PFSK-1 (cell line): ENCODE measurements at regions not wholly inside any gene's neighbourhood (a gene's known extent, or its start where the extent isn't known, plus 50 kb on each side); places are given as distances from the start of the nearest gene placed in this dataset.

Experiments used
- FOXP2 ChIP-seq: optimal IDR thresholded peaks from 2 replicates; pipeline ENCODE3; 2011; ENCODE audit warnings: borderline replicate concordance, control low read depth, inconsistent platforms; ENCODE audit not compliant: insufficient read depth; ENCODE audit errors: extremely low read length, extremely low read depth
- POLR2AphosphoS5 ChIP-seq: IDR thresholded peaks from 2 replicates; pipeline ENCODE4 v1.6.1; 2012; ENCODE audit warnings: low read depth, mild to moderate bottlenecking, control low read depth, low read length, moderate library complexity
- REST ChIP-seq, 2 experiments: IDR thresholded peaks; 2 replicates each; pipeline versions ENCODE4 v1.6.1 to v1.8.0; 2011 to 2012; ENCODE audit warnings: low read depth in 2 of 2, low read length in 2 of 2, control low read depth in 1 of 2, inconsistent platforms in 1 of 2, mild to moderate bottlenecking in 1 of 2, moderate library complexity in 1 of 2; ENCODE audit not compliant: insufficient read depth in 1 of 2
- SIN3A ChIP-seq: IDR thresholded peaks from 2 replicates; pipeline ENCODE4 v1.6.1; 2012; ENCODE audit warnings: mild to moderate bottlenecking, low read length, moderate library complexity, borderline replicate concordance; ENCODE audit not compliant: insufficient read depth
- TAF1 ChIP-seq: IDR thresholded peaks from 2 replicates; pipeline ENCODE4 v1.6.1; 2012; ENCODE audit warnings: low read length, control low read depth, borderline replicate concordance; ENCODE audit not compliant: insufficient read depth

GRCh38 chr2:200225951-200226350, 80.5 kb upstream of the SPATS2L start:
- no peak for TF ChIP-seq FOXP2
- no peak for TF ChIP-seq TAF1
- no peak for TF ChIP-seq REST (IDR thresholded peaks at IDR 0.05; ENCODE audit: insufficient read depth in 1 of 2, low read depth in 2 of 2, low read length in 2 of 2)
- TF ChIP-seq POLR2AphosphoS5 = no peak
- TF ChIP-seq SIN3A = no peak

DNA sequence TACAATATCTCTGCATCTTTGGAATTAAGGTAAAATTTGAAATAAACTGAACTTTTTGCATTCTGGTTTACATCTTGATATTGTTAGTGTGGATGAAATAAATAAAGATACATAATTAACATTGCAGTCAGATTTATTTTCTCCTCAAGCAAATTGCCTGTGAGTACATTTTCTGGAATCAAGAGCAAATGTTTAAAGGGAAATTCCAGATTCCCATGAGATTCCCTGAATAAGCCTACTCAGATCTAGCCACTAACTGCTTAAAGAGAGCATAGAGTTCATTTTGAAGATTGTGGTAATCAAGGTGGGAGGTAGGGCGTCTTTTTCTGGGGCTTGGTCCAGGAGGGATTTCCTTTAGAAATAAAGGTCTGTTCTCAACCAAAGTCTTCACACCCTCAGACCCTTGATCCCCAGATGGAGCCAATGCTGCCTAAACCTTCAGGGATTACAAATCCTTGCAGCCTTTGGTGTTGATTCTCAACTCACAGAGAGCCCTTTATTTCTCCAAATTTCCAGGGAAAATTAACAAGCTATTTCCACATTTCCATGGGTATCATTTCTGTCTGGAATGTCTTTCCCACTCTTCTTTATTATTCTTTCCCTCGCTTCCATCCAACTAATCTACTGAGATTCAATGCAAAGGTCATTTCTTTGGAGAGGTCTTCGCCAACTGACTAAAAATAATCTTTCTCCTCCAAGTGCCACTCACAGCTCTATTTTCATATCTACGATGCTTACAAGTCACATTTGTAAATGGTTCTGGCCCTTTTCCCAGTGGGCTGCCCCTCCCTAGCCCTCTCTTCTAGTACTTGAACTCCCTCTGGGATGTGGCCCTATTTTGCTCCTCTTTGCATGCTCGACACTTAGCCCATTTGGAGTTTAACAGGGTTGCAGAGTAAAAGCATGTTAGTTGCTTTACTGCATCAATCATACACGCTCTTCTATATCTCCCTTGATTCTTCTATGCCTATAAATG, 79.8 kb upstream of the SPATS2L start:
- TF ChIP-seq FOXP2 = no peak
- TF ChIP-seq TAF1 = no peak
- no peak for TF ChIP-seq SIN3A
- TF ChIP-seq POLR2AphosphoS5 = no peak
- TF ChIP-seq REST (IDR thresholded peaks at IDR 0.05; ENCODE audit: insufficient read depth in 1 of 2, low read depth in 2 of 2, low read length in 2 of 2) = no peak

DNA sequence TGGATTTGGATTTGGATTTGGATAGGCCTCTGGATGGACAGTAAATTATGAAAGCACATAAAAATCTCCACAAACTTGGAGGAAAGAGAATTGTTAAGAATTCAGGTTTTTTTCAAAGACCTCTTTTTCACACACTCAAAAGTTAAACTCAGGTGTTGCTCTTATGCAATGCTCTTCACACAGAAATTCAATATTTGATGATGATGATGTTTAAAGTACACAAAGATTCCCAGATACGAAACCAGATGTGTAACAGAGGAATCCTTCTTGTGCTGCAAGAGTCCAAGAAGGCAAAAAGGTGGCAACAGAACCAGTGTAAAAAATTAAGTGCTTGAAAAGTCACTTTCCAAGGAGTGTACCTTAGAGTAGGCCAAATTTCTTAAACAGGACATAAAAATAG, 75.8 kb upstream of the SPATS2L start:
- TF ChIP-seq TAF1 = no peak
- no peak for TF ChIP-seq POLR2AphosphoS5
- no peak for TF ChIP-seq FOXP2
- TF ChIP-seq REST (IDR thresholded peaks at IDR 0.05; ENCODE audit: insufficient read depth in 1 of 2, low read depth in 2 of 2, low read length in 2 of 2) = no peak
- no peak for TF ChIP-seq SIN3A

GRCh38 chr2:200235533-200235932, 71.0 kb upstream of the SPATS2L start:
- TF ChIP-seq TAF1 (no peak), SIN3A (no peak), FOXP2 (no peak), REST (IDR thresholded peaks at IDR 0.05; ENCODE audit: insufficient read depth in 1 of 2, low read depth in 2 of 2, low read length in 2 of 2) (no peak), POLR2AphosphoS5 (no peak)
